ENCODE measurements at regions not wholly inside any gene's neighbourhood (a gene's known extent, or its start where the extent isn't known, plus 50 kb on each side); places are given as distances from the start of the nearest gene placed in this dataset.

DNA sequence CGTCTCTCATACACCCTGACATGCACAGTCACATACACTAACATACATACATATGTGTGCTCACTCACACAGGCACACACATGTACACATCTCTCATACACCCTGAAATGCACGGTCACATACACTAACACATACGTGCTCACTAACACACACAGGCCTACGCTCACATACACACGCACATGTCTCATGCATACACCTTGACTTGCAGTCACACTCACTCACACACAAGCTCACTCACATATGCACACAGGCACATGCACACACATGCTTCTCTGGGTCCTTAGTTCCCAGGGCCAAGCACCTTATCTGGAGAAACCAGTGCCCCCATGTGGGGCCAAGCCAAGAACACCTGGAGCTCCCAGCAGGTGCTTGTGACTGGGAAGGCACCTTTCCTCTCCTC, 240.3 kb downstream of the RBFOX3 start:
- TF ChIP-seq, protein P1, sequence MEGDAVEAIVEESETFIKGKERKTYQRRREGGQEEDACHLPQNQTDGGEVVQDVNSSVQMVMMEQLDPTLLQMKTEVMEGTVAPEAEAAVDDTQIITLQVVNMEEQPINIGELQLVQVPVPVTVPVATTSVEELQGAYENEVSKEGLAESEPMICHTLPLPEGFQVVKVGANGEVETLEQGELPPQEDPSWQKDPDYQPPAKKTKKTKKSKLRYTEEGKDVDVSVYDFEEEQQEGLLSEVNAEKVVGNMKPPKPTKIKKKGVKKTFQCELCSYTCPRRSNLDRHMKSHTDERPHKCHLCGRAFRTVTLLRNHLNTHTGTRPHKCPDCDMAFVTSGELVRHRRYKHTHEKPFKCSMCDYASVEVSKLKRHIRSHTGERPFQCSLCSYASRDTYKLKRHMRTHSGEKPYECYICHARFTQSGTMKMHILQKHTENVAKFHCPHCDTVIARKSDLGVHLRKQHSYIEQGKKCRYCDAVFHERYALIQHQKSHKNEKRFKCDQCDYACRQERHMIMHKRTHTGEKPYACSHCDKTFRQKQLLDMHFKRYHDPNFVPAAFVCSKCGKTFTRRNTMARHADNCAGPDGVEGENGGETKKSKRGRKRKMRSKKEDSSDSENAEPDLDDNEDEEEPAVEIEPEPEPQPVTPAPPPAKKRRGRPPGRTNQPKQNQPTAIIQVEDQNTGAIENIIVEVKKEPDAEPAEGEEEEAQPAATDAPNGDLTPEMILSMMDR (IDR thresholded peaks at IDR 0.05) = no peak
- TF ChIP-seq POLR2A (IDR thresholded peaks at IDR 0.05) = no peak
